HepG2 (cell line): ENCODE measurements at regions not wholly inside any gene's neighbourhood (a gene's known extent, or its start where the extent isn't known, plus 50 kb on each side); places are given as distances from the start of the nearest gene placed in this dataset.

Source experiments
- ATAC-seq: fragments of 200-7000 bp; cut with Tn5 transposase; 3 replicates; pipeline ENCODE4 v1.9.1; 2020; ENCODE audit warnings: mild to moderate bottlenecking, moderate library complexity
- BruUV-seq: library from RNA; stranded (reverse); fragments of 400-500 nt; replicated peaks from 2 replicates; lab custom pipeline; 2021; lab: Mats Ljungman, UMichigan
- CTCF ChIA-PET: fragments of 300-600 bp; formaldehyde crosslinking; extraction: SDS; loops from one replicate; lab custom pipeline; 2021; ENCODE audit warnings: low total read pairs, inconsistent platforms, low intra/inter-chr PET ratio; lab: Yijun Ruan, JAX
- POLR2A ChIA-PET: fragments of 350-600 bp; sonication (Branson Sonifier 250); formaldehyde crosslinking; loops from one replicate; lab custom pipeline; 2020; ENCODE audit warnings: antibody characterized with exemption, inconsistent platforms; lab: Yijun Ruan, JAX
- DNase-seq: peaks from one replicate; pipeline ENCODE4 v3.0.0-alpha.2; 2015; ENCODE audit warnings: low spot score
- FAIRE-seq: peaks from 3 replicates; lab custom pipeline; 2011; peaks lifted over from hg19 to GRCh38; lab: Jason Lieb, UNC
- H2AFZ ChIP-seq: one replicate; pipeline ENCODE4 v1.6.1; 2011; ENCODE audit warnings: low read length, inconsistent platforms
- H3K27ac ChIP-seq: fragments of 300-600 bp; 3 replicates; pipeline ENCODE4 v1.8.0; 2011; ENCODE audit warnings: mixed run types, mild to moderate bottlenecking, mixed read lengths, low read length, inconsistent platforms; ENCODE audit not compliant: insufficient read depth; ENCODE audit errors: extremely low read length
- H3K27me3 ChIP-seq, 2 experiments: fragments of 200-600 bp in 1 of 2; 2 replicates in 1 of 2; 3 replicates in 1 of 2; pipeline versions ENCODE4 v1.6.0 to v1.8.0; 2011; ENCODE audit warnings: low read length in 2 of 2, mild to moderate bottlenecking in 2 of 2, moderate library complexity in 2 of 2, inconsistent platforms in 1 of 2; ENCODE audit not compliant: insufficient read depth in 2 of 2, control insufficient read depth in 1 of 2
- H3K36me3 ChIP-seq, 2 experiments: fragments of 200-600 bp in 1 of 2; replicated peaks in 1 of 2; 2 replicates in 1 of 2; 3 replicates in 1 of 2; pipeline versions ENCODE4 v1.5.1 to v1.8.0; 2011; ENCODE audit warnings: low read length in 2 of 2, inconsistent platforms in 1 of 2; ENCODE audit not compliant: insufficient read depth in 2 of 2, control insufficient read depth in 1 of 2
- H3K4me1 ChIP-seq: 2 replicates; pipeline ENCODE4 v1.5.1; 2012; ENCODE audit warnings: low read length, inconsistent platforms; ENCODE audit not compliant: insufficient read depth
- H3K4me2 ChIP-seq: 2 replicates; pipeline ENCODE4 v1.6.0; 2011; ENCODE audit warnings: low read depth, low read length, inconsistent platforms
- H3K4me3 ChIP-seq, 3 experiments: fragments of 200-600 bp in 1 of 3; sonication (generic), shearing (Covaris generic) in 1 of 3; replicated peaks in 1 of 3; 2 replicates each; pipeline ENCODE4 v1.5.1; 2011 to 2016; ENCODE audit warnings: low read length in 3 of 3, inconsistent platforms in 2 of 3, low read depth in 2 of 3, mild to moderate bottlenecking in 2 of 3, control low read depth in 1 of 3, mixed read lengths in 1 of 3; ENCODE audit not compliant: insufficient read depth in 1 of 3
- H3K79me2 ChIP-seq: one replicate; pipeline ENCODE4 v1.6.1; 2011; ENCODE audit warnings: low read length, inconsistent platforms; ENCODE audit not compliant: insufficient read depth
- H3K9ac ChIP-seq: 2 replicates; pipeline ENCODE4 v1.6.0; 2011; ENCODE audit warnings: mild to moderate bottlenecking, low read depth, low read length, inconsistent platforms; ENCODE audit not compliant: insufficient read depth
- H3K9me3 ChIP-seq: 2 replicates; pipeline ENCODE4 v1.5.1; 2012; ENCODE audit warnings: mild to moderate bottlenecking, low read length
- H4K20me1 ChIP-seq: 2 replicates; pipeline ENCODE4 v1.6.0; 2011; ENCODE audit warnings: inconsistent platforms, mild to moderate bottlenecking, low read length, moderate library complexity; ENCODE audit not compliant: insufficient read depth
- AGO2 ChIP-seq: fragments of 200-400 bp; formaldehyde crosslinking; optimal IDR thresholded peaks from 2 replicates; pipeline ENCODE3; 2017; ENCODE audit warnings: mild to moderate bottlenecking, low read depth, low read length, moderate library complexity
- E2F1 ChIP-seq: sonication (generic); formaldehyde crosslinking; IDR thresholded peaks from 2 replicates; pipeline ENCODE4 v1.5.0; 2020; ENCODE audit warnings: missing genetic modification reagents
- EZH2 ChIP-seq: conservative IDR thresholded peaks from 2 replicates; pipeline ENCODE4 v1.6.1; 2012; ENCODE audit warnings: mild to moderate bottlenecking, low read depth, low read length, moderate library complexity
- FOXA1 ChIP-seq, 2 experiments: fragments of 450-650 bp in 1 of 2; sonication (generic) in 1 of 2; formaldehyde crosslinking in 1 of 2; IDR thresholded peaks; 2 replicates each; pipeline versions ENCODE4 v1.4.0 to v1.6.1; 2016 to 2020; ENCODE audit warnings: missing genetic modification reagents in 1 of 2
- GATAD2A ChIP-seq: IDR thresholded peaks from 2 replicates; pipeline ENCODE4 v1.6.1; 2016
- RFXANK ChIP-seq: IDR thresholded peaks from 2 replicates; pipeline ENCODE4 v1.6.1; 2016
- ZBTB43 ChIP-seq: sonication (generic); formaldehyde crosslinking; conservative IDR thresholded peaks from 2 replicates; pipeline ENCODE4 v1.4.0; 2020; ENCODE audit warnings: missing genetic modification reagents
- ZZZ3 ChIP-seq: sonication (generic); formaldehyde crosslinking; IDR thresholded peaks from 2 replicates; pipeline ENCODE4 v1.4.0; 2020; ENCODE audit warnings: missing genetic modification reagents, mild to moderate bottlenecking, borderline replicate concordance
- WGBS: methylation state at CpG from one replicate; pipeline ENCODE4 v1.1.6; 2017; ENCODE audit warnings: low lambda C conversion rate; 5-methylcytosine and 5-hydroxymethylcytosine counted together
- in situ Hi-C: cut with HindIII; loops from 2 replicates; pipeline ENCODE4 v1.10.0; 2017; ENCODE audit warnings: low pct_unique_long_range_greater_than_20kb; ENCODE audit not compliant: extremely low pct_ligation_motif_present
- intact Hi-C: fragments of 100-400 bp; cut with micrococcal nuclease; formaldehyde crosslinking; loops from one replicate; pipeline ENCODE4 v1.10.0; 2022; ENCODE audit not compliant: unreplicated experiment
- TF ChIP-seq, protein P1 (sequence below): sonication (generic); formaldehyde crosslinking; IDR thresholded peaks from 2 replicates; pipeline ENCODE4 v1.4.0; 2020; ENCODE audit warnings: missing genetic modification reagents, borderline replicate concordance
- TF ChIP-seq, protein P2 (sequence below): sonication (generic); formaldehyde crosslinking; IDR thresholded peaks from 2 replicates; pipeline ENCODE4 v1.4.0; 2020; ENCODE audit warnings: mild to moderate bottlenecking, missing genetic modification reagents

DNA sequence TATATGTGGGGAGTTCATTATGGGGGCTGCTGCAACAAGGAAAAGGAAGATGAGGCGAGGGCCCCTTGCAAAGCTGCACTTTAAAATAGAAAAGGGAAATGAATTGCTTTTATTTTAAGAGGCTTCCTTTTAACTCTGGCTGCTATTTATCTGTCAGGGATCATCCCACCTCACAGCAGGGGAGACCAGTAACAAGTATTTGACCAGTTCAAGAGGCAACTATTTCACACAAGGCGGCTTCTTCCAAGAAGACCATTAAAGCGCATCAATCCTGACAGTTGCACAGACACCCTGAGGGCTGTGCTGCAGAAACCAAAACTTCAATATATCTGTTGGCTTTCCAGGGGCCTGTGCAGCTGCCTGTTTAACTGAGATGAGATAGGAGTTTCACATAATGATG lies 1009.2 kb downstream of the SORCS3 start:
- Histone ChIP-seq H3K9ac (no peak overlapping the region), H3K79me2 (no peaks in the 10 kb centered on the region), H3K27ac (no peak overlapping the region), H3K9me3 (peaks cover 63% of the 10 kb centered on the region), H2AFZ (no peak overlapping the region), H3K36me3 (no peaks in the 10 kb centered on the region), H3K4me1 (no peaks in the 10 kb centered on the region), H3K27me3 (no peaks in the 10 kb centered on the region), H3K4me2 (no peak overlapping the region), H4K20me1 (no peaks in the 10 kb centered on the region), H3K4me3 (no peak overlapping the region)
- ChIA-PET POLR2A (no interaction called here), CTCF (no interaction called here)
- no peak for ATAC-seq
- FAIRE-seq: no peak
- no peak for DNase-seq
- BruUV-seq: no TSS peak
- intact Hi-C loops: no loop called here
- 19% methylated on average over 3 of the region's 3 CpGs for WGBS
- in situ Hi-C loops: no loop called here
- TF ChIP-seq RFXANK: no peak
- no peak for TF ChIP-seq AGO2
- no peak for TF ChIP-seq GATAD2A (CRISPR knock-in tag)
- TF ChIP-seq E2F1 (CRISPR knock-in tag): no peak
- no peak for TF ChIP-seq ZZZ3 (CRISPR knock-in tag)
- TF ChIP-seq, protein P1, sequence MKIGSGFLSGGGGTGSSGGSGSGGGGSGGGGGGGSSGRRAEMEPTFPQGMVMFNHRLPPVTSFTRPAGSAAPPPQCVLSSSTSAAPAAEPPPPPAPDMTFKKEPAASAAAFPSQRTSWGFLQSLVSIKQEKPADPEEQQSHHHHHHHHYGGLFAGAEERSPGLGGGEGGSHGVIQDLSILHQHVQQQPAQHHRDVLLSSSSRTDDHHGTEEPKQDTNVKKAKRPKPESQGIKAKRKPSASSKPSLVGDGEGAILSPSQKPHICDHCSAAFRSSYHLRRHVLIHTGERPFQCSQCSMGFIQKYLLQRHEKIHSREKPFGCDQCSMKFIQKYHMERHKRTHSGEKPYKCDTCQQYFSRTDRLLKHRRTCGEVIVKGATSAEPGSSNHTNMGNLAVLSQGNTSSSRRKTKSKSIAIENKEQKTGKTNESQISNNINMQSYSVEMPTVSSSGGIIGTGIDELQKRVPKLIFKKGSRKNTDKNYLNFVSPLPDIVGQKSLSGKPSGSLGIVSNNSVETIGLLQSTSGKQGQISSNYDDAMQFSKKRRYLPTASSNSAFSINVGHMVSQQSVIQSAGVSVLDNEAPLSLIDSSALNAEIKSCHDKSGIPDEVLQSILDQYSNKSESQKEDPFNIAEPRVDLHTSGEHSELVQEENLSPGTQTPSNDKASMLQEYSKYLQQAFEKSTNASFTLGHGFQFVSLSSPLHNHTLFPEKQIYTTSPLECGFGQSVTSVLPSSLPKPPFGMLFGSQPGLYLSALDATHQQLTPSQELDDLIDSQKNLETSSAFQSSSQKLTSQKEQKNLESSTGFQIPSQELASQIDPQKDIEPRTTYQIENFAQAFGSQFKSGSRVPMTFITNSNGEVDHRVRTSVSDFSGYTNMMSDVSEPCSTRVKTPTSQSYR: no peak
- TF ChIP-seq, protein P2, sequence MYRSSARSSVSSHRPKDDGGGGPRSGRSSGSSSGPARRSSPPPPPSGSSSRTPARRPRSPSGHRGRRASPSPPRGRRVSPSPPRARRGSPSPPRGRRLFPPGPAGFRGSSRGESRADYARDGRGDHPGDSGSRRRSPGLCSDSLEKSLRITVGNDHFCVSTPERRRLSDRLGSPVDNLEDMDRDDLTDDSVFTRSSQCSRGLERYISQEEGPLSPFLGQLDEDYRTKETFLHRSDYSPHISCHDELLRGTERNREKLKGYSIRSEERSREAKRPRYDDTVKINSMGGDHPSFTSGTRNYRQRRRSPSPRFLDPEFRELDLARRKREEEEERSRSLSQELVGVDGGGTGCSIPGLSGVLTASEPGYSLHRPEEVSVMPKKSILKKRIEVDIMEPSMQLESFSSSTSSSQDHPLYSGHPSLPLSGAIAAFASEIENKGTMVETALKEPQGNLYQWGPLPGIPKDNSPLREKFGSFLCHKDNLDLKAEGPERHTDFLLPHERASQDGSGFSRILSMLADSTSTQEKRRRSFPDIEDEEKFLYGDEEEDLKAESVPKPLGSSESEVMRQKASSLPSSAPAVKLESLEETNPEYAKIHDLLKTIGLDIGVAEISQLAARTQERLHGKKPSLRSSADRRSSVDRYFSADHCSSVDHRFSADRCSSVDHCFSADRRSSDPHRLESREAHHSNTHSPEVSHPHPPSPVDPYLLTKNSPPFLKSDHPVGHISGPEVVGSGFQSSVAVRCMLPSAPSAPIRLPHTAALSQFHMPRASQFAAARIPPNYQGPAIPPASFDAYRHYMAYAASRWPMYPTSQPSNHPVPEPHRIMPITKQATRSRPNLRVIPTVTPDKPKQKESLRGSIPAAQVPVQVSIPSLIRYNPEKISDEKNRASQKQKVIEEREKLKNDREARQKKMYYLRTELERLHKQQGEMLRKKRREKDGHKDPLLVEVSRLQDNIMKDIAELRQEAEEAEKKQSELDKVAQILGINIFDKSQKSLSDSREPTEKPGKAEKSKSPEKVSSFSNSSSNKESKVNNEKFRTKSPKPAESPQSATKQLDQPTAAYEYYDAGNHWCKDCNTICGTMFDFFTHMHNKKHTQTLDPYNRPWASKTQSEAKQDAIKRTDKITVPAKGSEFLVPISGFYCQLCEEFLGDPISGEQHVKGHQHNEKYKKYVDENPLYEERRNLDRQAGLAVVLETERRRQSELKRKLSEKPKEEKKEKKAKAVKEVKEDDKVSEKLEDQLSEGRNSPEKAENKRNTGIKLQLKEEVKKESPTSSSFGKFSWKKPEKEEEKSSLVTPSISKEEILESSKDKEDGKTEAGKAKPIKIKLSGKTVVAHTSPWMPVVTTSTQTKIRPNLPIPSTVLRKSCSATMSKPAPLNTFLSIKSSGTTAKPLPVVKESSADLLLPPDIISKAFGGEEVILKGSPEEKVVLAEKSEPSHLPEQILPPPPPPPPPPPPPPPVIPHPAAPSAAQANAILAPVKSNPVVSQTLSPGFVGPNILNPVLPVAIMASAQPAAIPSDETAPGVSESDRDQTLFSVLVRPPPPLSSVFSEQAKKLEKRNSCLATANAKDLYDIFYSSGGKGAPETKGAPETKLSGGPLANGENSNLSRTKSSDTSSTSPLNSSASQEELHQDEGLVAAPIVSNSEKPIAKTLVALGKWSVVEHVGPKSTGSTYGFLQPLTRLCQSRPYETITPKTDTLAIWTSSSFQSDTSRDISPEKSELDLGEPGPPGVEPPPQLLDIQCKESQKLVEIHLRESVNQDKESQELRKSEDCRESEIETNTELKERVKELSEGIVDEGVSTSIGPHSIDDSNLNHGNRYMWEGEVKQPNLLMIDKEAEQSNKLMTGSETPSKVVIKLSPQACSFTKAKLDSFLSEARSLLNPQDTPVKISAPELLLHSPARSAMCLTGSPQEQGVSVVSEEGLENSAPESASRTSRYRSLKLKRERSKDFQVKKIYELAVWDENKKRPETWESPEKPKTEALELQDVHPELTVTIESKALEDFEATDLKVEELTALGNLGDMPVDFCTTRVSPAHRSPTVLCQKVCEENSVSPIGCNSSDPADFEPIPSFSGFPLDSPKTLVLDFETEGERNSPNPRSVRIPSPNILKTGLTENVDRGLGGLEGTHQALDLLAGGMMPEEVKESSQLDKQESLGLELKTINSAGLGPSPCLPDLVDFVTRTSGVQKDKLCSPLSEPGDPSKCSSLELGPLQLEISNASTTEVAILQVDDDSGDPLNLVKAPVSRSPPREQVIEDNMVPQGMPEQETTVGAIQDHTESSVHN (CRISPR knock-in tag): no peak
- TF ChIP-seq EZH2: no peak
- no peak for TF ChIP-seq FOXA1 (IDR thresholded peaks at IDR 0.05)
- no peak for TF ChIP-seq FOXA1 (CRISPR knock-in tag; IDR thresholded peaks at IDR 0.05)
- TF ChIP-seq ZBTB43 (CRISPR knock-in tag): no peak
